ENCODE measurements at regions not wholly inside any gene's neighbourhood (a gene's known extent, or its start where the extent isn't known, plus 50 kb on each side); places are given as distances from the start of the nearest gene placed in this dataset.

DNA sequence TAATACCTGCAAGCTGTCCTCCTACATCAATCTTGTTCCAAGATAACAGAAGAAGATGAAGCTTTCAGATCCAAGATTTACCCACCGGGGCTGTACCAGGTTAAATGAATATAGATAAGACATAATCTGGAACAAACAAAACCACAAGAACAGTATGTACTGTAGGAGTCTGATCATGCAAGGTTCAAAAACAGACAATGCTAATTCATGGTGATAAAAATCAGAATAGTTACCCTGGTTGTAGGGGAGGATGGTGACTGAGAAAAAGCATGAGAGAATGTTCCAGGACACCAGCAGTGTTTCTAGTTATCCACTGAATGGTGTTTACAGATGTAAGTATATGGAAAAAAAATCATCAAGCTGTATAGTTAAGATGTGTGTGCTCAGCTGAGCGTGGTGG is 211.6 kb upstream of the TBL1X start (continued):
- TF ChIP-seq BCL3 (IDR thresholded peaks at IDR 0.05; ENCODE audit: borderline replicate concordance, insufficient read depth, low read depth, low read length, poor library complexity, severe bottlenecking) = no peak
- no peak for TF ChIP-seq DPF2 (IDR thresholded peaks at IDR 0.05)
- no peak for TF ChIP-seq MEF2B (IDR thresholded peaks at IDR 0.05; ENCODE audit: partially characterized antibody, poor library complexity, severe bottlenecking)
- TF ChIP-seq, protein P1, sequence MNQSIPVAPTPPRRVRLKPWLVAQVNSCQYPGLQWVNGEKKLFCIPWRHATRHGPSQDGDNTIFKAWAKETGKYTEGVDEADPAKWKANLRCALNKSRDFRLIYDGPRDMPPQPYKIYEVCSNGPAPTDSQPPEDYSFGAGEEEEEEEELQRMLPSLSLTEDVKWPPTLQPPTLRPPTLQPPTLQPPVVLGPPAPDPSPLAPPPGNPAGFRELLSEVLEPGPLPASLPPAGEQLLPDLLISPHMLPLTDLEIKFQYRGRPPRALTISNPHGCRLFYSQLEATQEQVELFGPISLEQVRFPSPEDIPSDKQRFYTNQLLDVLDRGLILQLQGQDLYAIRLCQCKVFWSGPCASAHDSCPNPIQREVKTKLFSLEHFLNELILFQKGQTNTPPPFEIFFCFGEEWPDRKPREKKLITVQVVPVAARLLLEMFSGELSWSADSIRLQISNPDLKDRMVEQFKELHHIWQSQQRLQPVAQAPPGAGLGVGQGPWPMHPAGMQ (IDR thresholded peaks at IDR 0.05; ENCODE audit: borderline replicate concordance) = no peak
- no peak for TF ChIP-seq ASH2L (IDR thresholded peaks at IDR 0.05; ENCODE audit: borderline replicate concordance, low read depth)
- TF ChIP-seq POLR2AphosphoS2 (IDR thresholded peaks at IDR 0.05; ENCODE audit: low read depth, low read length) = no peak
- no peak for TF ChIP-seq RUNX3 (IDR thresholded peaks at IDR 0.05; ENCODE audit: low read length)
- no peak for TF ChIP-seq BRCA1 (IDR thresholded peaks at IDR 0.05; ENCODE audit: low read depth, low read length)

- ChIA-PET SMC1A (ENCODE audit: uncharacterized antibody, unreplicated experiment) (no interaction called here), CTCF (no interaction called here), RAD21 (ENCODE audit: unreplicated experiment) (no interaction called here), POLR2A (interaction anchor here (0.6 kb wide), 1 partner anchor 357 kb away, joined by 3 read pairs; no protein-coding TSS in a partner anchor)
- no peak overlapping the region for H3K9ac ChIP-seq (ENCODE audit: control insufficient read depth, insufficient read depth, low read length)
- no peaks in the 10 kb centered on the region for H4K20me1 ChIP-seq (ENCODE audit: control insufficient read depth, insufficient read depth)
- H3K27me3 ChIP-seq (replicated peaks in 1 of 2; ENCODE audit: control insufficient read depth in 2 of 2, insufficient read depth in 2 of 2, low read length in 1 of 2) = no peaks in the 10 kb centered on the region
- H3K4me2 ChIP-seq (ENCODE audit: control insufficient read depth, insufficient read depth) = no peak overlapping the region
- H3K27ac ChIP-seq (ENCODE audit: control insufficient read depth, insufficient read depth) = no peak overlapping the region
- DNase-seq (ENCODE audit: low read depth, low spot score) (no peak), FAIRE-seq (no peak), ATAC-seq (no peak)
- WGBS (ENCODE audit: insufficient coverage, insufficient replicate concordance, low lambda C conversion rate, missing lambda C conversion rate) = 39% methylated on average over 6 of the region's 6 CpGs
- intact Hi-C loops (cut with micrococcal nuclease; ENCODE audit: unreplicated experiment) (no loop called here), in situ Hi-C loops (cut with MboI) (no loop called here)
- no peaks in the 10 kb centered on the region for H3K79me2 ChIP-seq (ENCODE audit: control insufficient read depth, insufficient read depth, low read length)
- TF ChIP-seq HDAC2 (IDR thresholded peaks at IDR 0.05) = no peak
- TF ChIP-seq NR2C1 (IDR thresholded peaks at IDR 0.05) = no peak
- no peak for TF ChIP-seq LARP7 (IDR thresholded peaks at IDR 0.05)
- H3K9me3 ChIP-seq (replicated peaks; ENCODE audit: control insufficient read depth, insufficient read depth, low read length) = no peaks in the 10 kb centered on the region
- no TSS peak for BruUV-seq (replicated peaks)
- no peak overlapping the region for H2AFZ ChIP-seq (ENCODE audit: control insufficient read depth, low read depth, low read length)
- H3K4me1 ChIP-seq (ENCODE audit: control insufficient read depth, insufficient read depth, low read length) = no peaks in the 10 kb centered on the region
- H3K4me3 ChIP-seq = no peak overlapping the region
- H3K36me3 ChIP-seq (ENCODE audit: control insufficient read depth in 2 of 2, insufficient read depth in 2 of 2, low read length in 1 of 2) = no peaks in the 10 kb centered on the region
Observed at GRCh38 chrX:9257718-9258420, 207.0 kb upstream of the TBL1X start.

Measured in GM12878 (cell line).